ENCODE measurements at regions not wholly inside any gene's neighbourhood (a gene's known extent, or its start where the extent isn't known, plus 50 kb on each side); places are given as distances from the start of the nearest gene placed in this dataset.
"Not testable (repeated sequence)": the region's sequence is repeated elsewhere in the genome, so short reads cannot be mapped to it uniquely, and the experiment has no call there.

GRCh38 chr20:17861620-17862019, 107.0 kb downstream of the SNX5 start:
- not testable (repeated sequence) for TF ChIP-seq MAX (IDR thresholded peaks at IDR 0.05); JUN (IDR thresholded peaks at IDR 0.05; ENCODE audit: low read depth, low read length); POLR2A (IDR thresholded peaks at IDR 0.05; ENCODE audit: control extremely low read depth in 1 of 2, low read depth in 2 of 2, low read length in 2 of 2); SP4 (IDR thresholded peaks at IDR 0.05; ENCODE audit: low read length); POLR2AphosphoS5 (IDR thresholded peaks at IDR 0.05; ENCODE audit: low read depth, low read length); EP300 (IDR thresholded peaks at IDR 0.05; ENCODE audit: borderline replicate concordance in 1 of 2, low read depth in 2 of 2, low read length in 2 of 2); CTCF (IDR thresholded peaks at IDR 0.05; ENCODE audit: control extremely low read depth in 1 of 3, insufficient read depth in 1 of 3, low read depth in 1 of 3, low read length in 3 of 3)

Data from H1 (cell line).